ENCODE measurements at regions not wholly inside any gene's neighbourhood (a gene's known extent, or its start where the extent isn't known, plus 50 kb on each side); places are given as distances from the start of the nearest gene placed in this dataset.

DNA sequence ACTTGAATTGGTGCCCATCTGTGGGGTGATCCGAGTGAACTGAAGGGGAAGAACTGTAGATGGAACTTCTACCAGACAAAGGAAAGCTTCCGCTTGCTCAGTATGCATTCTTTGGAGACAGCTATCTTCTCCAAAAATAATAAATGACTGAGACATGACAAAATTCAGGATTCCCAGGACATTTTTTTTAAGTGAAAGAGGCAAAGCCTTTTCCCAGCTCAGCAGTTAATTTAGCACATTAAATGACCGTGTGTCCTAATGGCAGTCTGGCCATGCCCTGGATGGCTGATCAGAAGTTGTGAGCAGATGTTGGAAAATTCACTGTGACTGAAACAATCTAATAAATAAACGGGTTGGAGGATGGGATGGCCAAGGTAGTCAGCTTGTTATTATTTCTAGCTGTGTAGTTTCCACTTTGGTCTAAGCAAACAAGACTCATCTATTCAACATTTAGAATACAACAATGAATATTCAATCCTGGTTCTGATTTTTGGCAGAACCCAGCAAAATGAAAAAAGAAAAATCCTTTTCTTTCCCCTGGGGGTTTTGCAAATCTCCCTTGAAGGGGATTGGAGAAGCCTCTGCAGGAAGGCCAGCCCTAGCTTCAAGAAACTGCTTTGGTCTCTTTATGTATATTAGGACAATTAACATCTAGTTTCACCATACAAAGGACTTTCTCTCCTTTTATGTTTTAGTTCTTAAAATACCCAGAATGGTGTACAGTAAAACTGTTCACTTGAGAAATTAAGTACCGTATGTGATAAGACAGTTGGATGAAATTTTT, 540.9 kb upstream of the MDFIC2 start:
- in situ Hi-C loops (cut with HindIII; ENCODE audit: low pct_unique_long_range_greater_than_20kb, low sequenced_read_pairs): no loop called here
- DNase-seq (ENCODE audit: low read depth): no peak

DNA sequence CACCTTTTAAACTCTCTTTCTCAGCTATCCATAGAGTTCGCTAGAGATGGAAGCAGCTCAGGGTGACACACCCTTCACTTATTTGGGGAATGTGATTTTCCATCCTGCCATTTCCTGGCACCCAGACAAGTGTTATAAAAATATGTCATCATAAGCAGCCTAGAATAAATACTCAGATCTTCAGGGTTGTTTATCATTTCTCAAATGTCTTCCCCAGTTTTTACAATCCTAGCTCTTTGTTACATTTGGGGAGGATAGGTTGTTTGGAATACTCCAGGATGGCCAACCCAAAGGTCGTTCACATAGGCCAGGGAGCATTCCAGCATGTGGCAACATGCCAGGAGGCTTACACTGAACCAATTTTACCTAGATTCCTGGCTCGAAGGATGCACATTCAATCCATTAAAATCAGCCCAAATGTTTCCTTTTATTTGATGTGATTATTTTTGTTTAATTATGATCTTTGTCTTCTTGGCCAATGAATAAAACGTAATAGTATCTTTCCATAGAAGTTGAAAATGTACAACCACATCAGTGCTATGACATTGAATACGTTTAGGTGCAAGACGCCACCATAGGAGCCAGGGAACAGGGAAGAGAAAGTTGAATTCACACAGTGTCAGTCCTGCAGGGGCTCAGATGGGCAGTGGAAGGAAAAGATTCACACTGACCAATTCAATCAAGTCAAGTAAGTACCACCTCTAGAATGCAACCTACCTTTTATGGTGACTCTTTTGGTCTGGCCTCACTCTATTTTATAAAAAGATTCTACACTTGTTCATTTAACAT, 537.7 kb upstream of the MDFIC2 start:
- DNase-seq (ENCODE audit: low read depth): peak; percentile 69
- in situ Hi-C loops (cut with HindIII; ENCODE audit: low pct_unique_long_range_greater_than_20kb, low sequenced_read_pairs): no loop called here

DNA sequence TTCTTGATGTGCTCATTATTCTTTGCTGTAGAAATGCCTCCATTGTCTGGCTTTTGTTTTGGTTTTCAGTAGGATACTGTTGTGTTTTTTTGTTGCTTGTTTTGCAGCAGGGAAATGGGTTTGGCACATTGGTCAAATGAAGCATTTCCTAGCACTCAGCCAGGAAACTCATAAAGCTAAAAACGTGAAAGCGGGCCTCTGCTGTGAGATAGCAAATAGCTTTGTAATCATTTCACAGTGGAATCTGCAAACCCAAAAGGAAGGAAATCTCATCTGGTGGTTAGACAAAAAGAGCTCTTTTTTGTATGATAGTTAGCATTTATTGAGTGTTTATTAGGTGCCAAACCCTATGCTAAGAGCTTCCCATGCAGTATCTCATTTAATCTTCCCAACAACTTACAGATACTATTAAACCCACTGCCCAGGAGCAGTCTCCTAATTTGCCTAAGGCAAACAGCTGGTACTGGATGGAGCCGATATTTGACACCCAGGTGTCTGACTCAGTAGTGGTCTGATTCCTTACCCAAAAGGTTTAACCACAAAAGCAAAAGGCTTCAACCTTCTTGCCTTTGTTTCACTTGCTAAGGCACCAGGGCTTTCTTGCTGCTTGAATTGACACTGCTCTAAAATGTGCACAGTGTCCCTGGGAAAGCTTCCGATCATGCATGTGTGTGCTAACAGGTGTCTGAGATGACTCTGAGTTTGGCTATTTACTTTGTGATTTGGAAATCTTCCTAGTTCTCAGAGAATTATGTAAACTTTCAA, 527.9 kb upstream of the MDFIC2 start:
- in situ Hi-C loops (cut with HindIII; ENCODE audit: low pct_unique_long_range_greater_than_20kb, low sequenced_read_pairs): no loop called here
- no peak for DNase-seq (ENCODE audit: low read depth)

GRCh38 chr3:70833239-70833960, 521.0 kb upstream of the MDFIC2 start:
- DNase-seq (ENCODE audit: low read depth): no peak
- in situ Hi-C loops (cut with HindIII; ENCODE audit: low pct_unique_long_range_greater_than_20kb, low sequenced_read_pairs): no loop called here

DNA sequence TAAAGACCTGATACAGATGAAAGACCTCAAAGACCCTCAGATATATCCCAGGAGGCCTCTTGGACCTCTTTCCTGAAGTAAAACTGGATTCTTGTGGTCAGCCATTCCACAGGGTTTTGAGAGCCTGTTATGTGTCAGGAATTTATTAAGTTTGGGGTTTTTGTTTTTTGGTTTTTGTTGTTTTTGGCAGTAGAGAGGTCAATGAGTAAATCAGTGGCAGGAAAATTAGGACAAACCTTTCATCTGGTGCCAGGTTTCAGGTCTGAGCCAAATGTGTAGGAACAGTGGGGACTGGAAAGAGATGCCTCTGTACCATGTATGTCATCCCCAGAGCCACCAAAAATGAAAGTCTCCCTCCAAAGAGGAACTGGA, 520.4 kb upstream of the MDFIC2 start:
- in situ Hi-C loops (cut with HindIII; ENCODE audit: low pct_unique_long_range_greater_than_20kb, low sequenced_read_pairs): no loop called here
- no peak for DNase-seq (ENCODE audit: low read depth)

DNA sequence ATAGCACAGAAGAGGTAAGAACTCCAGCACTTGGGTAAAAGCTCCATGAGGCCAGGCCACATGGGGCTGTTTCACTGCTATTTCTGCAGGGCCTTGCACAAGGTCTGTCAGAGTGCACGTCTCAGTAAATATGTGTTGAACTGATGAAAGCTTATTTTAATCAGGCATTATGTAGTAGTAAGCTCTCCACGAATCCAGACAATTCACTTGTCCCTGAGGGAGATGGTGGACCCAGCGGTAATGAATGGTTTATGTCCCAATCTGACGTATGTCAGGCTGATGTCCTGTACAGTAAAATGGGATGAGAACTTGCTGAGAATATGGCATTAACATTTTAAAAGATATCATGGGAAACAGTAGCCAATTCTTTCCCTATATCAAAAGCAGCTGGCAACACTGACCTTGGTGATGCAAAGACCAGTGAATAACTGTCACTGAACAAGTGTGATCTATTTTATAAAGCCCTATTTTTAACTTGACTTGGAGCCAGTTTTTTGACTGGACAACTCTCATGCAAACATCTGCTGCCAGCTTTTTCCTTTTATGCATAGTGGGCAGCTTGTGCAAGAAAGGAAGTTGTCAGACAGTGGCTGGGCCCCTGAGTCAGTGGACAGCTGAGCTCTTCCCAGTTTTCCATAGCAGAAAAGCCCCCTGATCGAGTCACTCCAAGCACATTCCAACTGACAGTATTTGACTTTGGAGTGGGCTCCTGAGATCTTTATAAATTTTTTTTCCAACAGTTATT, 519.8 kb upstream of the MDFIC2 start:
- DNase-seq (ENCODE audit: low read depth): no peak
- in situ Hi-C loops (cut with HindIII; ENCODE audit: low pct_unique_long_range_greater_than_20kb, low sequenced_read_pairs): no loop called here

GRCh38 chr3:70829092-70829491, 516.7 kb upstream of the MDFIC2 start:
- DNase-seq (ENCODE audit: low read depth): no peak
- in situ Hi-C loops (cut with HindIII; ENCODE audit: low pct_unique_long_range_greater_than_20kb, low sequenced_read_pairs): no loop called here

DNA sequence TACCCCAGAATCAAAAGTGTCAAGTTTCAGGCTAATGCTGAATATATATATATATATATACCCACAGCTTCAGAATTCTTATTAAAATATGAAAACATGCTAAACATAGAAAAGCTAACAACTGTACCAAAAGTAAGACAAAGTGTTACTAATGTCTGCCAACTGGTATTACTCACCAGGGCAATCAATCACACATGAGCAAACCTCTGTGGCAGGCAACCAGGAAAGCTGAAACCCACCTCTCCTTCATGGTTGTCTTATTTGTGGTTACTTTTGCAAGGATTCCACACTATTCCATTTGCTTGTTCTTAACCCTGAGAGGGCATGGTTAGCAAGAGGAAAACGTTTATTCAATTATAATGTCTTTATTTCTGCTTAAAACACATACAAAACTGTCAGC, 512.3 kb upstream of the MDFIC2 start:
- DNase-seq (ENCODE audit: low read depth): peak; percentile 26
- in situ Hi-C loops (cut with HindIII; ENCODE audit: low pct_unique_long_range_greater_than_20kb, low sequenced_read_pairs): no loop called here

GRCh38 chr3:70824078-70824477, 511.6 kb upstream of the MDFIC2 start:
- in situ Hi-C loops (cut with HindIII; ENCODE audit: low pct_unique_long_range_greater_than_20kb, low sequenced_read_pairs): no loop called here
- DNase-seq (ENCODE audit: low read depth): no peak

DNA sequence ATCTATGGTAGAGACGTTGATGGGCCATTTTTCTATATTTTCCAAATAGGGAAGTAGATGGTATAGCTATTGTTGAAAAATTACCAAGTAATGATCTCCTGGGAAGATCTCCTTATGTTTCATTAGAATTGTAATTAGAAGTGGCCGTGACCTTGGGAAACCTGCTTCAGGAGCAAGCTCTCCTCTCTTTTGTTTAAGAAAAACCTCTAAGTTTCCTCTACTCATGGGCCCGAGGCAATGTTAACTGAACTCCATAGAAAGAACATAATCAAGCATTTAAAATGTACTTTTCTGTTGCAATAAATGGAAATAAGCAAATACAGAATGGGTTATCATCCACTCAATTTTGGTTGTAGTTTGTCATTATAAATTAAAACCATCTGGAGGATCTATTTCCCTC, 511.2 kb upstream of the MDFIC2 start:
- DNase-seq (ENCODE audit: low read depth): no peak
- in situ Hi-C loops (cut with HindIII; ENCODE audit: low pct_unique_long_range_greater_than_20kb, low sequenced_read_pairs): no loop called here

- in situ Hi-C loops (cut with HindIII; ENCODE audit: low pct_unique_long_range_greater_than_20kb, low sequenced_read_pairs): no loop called here
These were observed 510.2 kb upstream of the MDFIC2 start for GRCh38 chr3:70822669-70823068.

DNA sequence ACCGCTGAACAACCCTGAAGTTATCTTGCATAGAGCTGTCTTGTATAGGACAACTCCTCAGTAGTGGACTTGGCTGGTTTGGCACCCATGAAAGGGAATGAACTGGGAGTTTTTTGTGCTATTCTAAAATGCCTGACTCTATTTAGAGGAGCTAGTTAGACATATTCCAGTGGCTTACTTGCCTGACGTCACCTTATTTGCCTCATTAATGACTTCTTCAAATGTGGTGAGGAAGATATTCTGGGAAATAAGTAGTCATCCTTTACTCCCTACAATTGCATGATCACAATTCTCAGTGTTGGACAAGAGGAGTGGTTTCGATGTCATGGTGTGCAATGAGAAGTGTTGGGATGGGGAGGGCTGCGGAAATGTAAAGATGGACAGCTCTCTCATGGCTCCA, 509.2 kb upstream of the MDFIC2 start:
- in situ Hi-C loops (cut with HindIII; ENCODE audit: low pct_unique_long_range_greater_than_20kb, low sequenced_read_pairs): no loop called here
- no peak for DNase-seq (ENCODE audit: low read depth)

More at GRCh38 chr3:70822669-70823068, 510.2 kb upstream of the MDFIC2 start:
- DNase-seq (ENCODE audit: low read depth): no peak

GRCh38 chr3:70820397-70820796, 508.0 kb upstream of the MDFIC2 start:
- in situ Hi-C loops (cut with HindIII; ENCODE audit: low pct_unique_long_range_greater_than_20kb, low sequenced_read_pairs): no loop called here
- DNase-seq (ENCODE audit: low read depth): no peak

DNA sequence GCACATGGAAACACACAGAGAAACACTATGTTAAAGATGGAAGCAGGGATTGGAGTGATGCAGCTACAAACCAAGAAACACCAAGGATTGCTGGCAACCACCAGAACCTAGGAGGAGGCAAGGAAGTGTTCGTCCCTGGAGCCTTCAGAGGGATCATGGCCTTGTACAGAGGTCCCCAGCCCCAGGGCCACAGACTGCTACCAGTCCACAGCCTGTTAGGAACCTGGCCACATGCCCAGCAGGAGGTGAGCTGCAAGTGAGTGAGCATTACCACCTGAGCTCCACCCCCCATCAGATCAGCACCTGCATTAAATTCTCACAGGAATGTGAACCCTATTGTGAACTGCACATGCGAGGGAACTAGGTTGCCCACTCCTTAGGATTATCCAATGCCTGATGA, 505.7 kb upstream of the MDFIC2 start:
- in situ Hi-C loops (cut with HindIII; ENCODE audit: low pct_unique_long_range_greater_than_20kb, low sequenced_read_pairs): no loop called here
- DNase-seq (ENCODE audit: low read depth): no peak

DNA sequence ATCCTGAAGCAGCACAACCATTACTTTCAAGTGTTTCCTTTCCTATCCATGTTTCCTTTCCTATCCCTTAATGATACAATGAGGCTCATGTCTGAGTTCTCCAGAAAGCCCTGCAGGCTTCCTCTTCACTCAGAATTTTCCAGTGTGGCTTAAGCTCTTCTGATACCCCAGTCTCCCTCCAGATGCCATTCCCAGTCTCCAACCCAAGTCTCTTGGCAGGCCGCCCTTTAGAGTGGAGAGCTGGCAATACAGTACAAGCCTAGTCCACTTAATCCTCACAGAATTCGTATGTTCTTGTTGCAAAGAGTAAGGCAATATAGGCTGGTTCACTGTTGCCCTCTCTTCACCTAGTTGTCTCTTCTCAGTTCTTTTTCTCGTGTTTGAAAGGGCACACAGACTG, 503.9 kb upstream of the MDFIC2 start:
- no peak for DNase-seq (ENCODE audit: low read depth)
- in situ Hi-C loops (cut with HindIII; ENCODE audit: low pct_unique_long_range_greater_than_20kb, low sequenced_read_pairs): no loop called here

DNA sequence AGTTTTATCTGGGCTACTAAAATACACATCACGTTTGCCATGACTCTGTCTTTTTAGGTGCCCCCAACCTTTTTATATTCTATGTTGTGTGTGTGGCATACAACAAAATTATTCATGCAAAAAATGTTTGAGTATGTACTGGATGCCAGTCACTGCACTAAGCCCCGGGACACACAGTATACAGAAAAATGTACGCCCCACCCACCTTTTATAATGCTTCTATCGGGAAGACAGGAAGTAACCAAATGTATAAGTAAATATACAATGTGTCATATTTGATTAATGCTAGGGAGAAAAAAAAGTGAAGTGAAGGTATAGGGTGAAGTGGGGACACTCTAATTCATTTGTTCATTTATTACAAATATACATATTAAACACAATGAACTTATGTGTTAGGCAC, 503.4 kb upstream of the MDFIC2 start:
- no peak for DNase-seq (ENCODE audit: low read depth)
- in situ Hi-C loops (cut with HindIII; ENCODE audit: low pct_unique_long_range_greater_than_20kb, low sequenced_read_pairs): no loop called here

DNA sequence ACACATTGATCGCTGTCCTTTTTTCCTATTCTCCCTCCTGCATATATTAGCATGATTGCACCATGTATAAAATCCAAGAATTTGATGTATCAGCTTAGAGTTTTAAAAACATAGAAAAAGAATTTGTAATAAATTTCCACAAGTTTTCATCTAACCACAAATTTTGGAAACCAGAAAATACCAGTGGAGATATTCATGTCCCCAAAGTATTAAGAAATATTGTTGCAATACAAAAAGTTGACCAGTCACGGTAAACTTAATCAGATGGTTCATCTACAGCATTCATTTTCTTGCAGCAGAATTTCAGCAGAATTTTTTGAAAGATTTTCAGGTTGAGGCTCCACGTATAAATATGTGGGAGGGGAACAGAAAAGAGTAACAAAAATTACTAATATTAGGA, 500.9 kb upstream of the MDFIC2 start:
- no peak for DNase-seq (ENCODE audit: low read depth)
- in situ Hi-C loops (cut with HindIII; ENCODE audit: low pct_unique_long_range_greater_than_20kb, low sequenced_read_pairs): no loop called here

GRCh38 chr3:70811880-70812279, 499.4 kb upstream of the MDFIC2 start:
- DNase-seq (ENCODE audit: low read depth): no peak
- in situ Hi-C loops (cut with HindIII; ENCODE audit: low pct_unique_long_range_greater_than_20kb, low sequenced_read_pairs): no loop called here

Measured in Caki2 (cell line).